SU-DHL-6 (cell line): ENCODE measurements at regions not wholly inside any gene's neighbourhood (a gene's known extent, or its start where the extent isn't known, plus 50 kb on each side); places are given as distances from the start of the nearest gene placed in this dataset.

Experiments
- EZH2phosphoT487 ChIP-seq: fragments of 200-600 bp; sonication (generic), shearing (Covaris generic); conservative IDR thresholded peaks from 2 replicates; pipeline ENCODE4 v1.6.1; 2018; ENCODE audit warnings: mild to moderate bottlenecking, antibody characterized with exemption, low read length, moderate library complexity, mixed read lengths
- TF ChIP-seq, protein P1 (sequence below): fragments of 200-600 bp; sonication (generic); IDR thresholded peaks from one replicate; pipeline ENCODE4 v1.5.1; 2017; ENCODE audit warnings: antibody characterized with exemption, mild to moderate bottlenecking, low read length, moderate library complexity; ENCODE audit not compliant: insufficient read depth, poor library complexity, severe bottlenecking

DNA sequence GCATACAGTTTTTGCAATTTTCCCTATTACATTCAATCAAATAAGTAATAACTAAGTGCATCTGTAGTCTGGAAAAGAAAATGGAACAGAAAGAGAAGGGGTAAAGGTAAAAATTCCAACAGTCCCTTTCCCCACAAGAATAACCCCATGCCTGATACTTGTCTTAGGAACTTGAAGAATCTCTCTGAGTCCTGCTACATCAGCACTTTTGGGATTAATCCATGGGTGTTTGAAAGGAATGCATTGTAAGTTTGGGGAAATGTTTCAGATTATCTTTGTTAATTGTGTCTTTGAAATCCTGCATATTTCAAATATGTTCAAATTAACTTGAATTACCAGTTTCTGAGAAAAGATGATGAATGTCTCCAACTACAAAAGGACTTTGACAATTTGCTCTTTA lies 667.3 kb upstream of the PRKX start:
- TF ChIP-seq, protein P1, sequence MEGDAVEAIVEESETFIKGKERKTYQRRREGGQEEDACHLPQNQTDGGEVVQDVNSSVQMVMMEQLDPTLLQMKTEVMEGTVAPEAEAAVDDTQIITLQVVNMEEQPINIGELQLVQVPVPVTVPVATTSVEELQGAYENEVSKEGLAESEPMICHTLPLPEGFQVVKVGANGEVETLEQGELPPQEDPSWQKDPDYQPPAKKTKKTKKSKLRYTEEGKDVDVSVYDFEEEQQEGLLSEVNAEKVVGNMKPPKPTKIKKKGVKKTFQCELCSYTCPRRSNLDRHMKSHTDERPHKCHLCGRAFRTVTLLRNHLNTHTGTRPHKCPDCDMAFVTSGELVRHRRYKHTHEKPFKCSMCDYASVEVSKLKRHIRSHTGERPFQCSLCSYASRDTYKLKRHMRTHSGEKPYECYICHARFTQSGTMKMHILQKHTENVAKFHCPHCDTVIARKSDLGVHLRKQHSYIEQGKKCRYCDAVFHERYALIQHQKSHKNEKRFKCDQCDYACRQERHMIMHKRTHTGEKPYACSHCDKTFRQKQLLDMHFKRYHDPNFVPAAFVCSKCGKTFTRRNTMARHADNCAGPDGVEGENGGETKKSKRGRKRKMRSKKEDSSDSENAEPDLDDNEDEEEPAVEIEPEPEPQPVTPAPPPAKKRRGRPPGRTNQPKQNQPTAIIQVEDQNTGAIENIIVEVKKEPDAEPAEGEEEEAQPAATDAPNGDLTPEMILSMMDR, result no peak
- TF ChIP-seq EZH2phosphoT487, result no peak
